GM13977 (cell line): ENCODE measurements at regions not wholly inside any gene's neighbourhood (a gene's known extent, or its start where the extent isn't known, plus 50 kb on each side); places are given as distances from the start of the nearest gene placed in this dataset.

ENCODE experiments used
- DNase-seq: peaks from one replicate; pipeline ENCODE4 v3.0.0; 2012; ENCODE audit warnings: low spot score
- in situ Hi-C: fragments of 300-500 bp; cut with MboI; formaldehyde crosslinking; loops from one replicate; pipeline ENCODE4 v1.12.0; 2022; ENCODE audit warnings: low sequenced_read_pairs, low pct_unique_long_range_greater_than_20kb, mixed read lengths, inconsistent platforms; ENCODE audit not compliant: unreplicated experiment
- TF ChIP-seq, protein P1 (sequence below): IDR thresholded peaks from 2 replicates; pipeline ENCODE4 v1.5.1; 2012; ENCODE audit warnings: mild to moderate bottlenecking, control low read depth; ENCODE audit not compliant: insufficient read depth; ENCODE audit errors: extremely low read depth, missing control alignments

DNA sequence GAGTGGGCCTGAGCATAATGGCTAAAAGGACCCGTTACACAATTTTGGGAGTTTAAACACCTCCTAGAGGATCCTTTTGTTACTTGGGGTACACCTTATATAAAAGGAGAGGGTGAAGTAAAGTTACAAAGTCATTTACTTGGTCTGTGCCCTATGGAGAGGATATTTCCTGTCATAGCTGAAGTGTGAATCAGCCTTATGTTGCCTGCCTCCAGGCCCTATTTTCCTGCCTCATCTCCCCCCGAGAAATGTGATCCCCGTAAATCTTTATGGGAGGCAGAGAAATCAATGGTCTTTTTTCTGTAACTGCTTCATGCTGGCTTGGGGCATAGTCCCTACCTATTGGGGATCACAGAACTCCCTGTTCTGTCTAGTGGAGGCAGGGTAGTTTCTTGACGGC lies 906.6 kb downstream of the DSC3 start:
- TF ChIP-seq, protein P1, sequence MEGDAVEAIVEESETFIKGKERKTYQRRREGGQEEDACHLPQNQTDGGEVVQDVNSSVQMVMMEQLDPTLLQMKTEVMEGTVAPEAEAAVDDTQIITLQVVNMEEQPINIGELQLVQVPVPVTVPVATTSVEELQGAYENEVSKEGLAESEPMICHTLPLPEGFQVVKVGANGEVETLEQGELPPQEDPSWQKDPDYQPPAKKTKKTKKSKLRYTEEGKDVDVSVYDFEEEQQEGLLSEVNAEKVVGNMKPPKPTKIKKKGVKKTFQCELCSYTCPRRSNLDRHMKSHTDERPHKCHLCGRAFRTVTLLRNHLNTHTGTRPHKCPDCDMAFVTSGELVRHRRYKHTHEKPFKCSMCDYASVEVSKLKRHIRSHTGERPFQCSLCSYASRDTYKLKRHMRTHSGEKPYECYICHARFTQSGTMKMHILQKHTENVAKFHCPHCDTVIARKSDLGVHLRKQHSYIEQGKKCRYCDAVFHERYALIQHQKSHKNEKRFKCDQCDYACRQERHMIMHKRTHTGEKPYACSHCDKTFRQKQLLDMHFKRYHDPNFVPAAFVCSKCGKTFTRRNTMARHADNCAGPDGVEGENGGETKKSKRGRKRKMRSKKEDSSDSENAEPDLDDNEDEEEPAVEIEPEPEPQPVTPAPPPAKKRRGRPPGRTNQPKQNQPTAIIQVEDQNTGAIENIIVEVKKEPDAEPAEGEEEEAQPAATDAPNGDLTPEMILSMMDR: no peak
- in situ Hi-C loops: no loop called here
- DNase-seq: no peak

DNA sequence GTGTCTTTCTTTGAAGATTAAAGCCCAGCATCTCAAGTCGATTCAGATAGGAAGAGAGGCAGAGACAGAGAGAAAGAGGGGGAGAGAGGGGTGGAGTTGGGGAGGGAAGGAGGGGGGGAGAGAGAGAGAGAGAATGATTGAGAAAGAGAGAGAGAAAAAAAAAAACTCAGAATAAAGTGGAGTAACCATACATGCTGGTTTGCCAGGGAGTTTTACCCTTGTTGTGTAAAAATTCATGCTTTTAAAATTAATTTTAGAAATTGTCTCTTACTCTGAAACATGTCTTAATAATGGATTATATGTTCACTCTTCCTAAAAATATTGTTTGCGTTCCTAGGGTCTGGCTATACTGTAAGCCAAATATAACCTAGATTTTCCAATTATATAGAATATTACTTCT lies 908.5 kb downstream of the DSC3 start:
- in situ Hi-C loops: no loop called here
- TF ChIP-seq, protein P1: no peak
- DNase-seq: no peak

DNA sequence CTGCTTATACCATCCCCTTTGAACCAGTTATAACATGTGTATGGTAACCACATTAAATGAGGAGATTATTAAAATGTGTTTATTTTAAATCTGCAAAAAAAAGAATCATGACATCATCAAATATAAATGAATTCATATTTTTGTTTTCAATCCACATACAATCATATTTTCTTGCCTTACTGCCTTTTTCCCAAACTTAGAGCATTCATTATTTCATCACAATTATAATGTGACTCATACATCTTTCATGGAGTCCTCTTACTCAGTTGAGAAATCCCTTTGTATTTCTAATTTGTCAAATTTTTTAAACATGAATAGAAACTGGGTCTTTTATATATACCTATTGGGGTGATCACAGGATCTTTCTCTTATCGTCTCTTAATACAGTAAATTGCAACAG lies 909.6 kb downstream of the DSC3 start:
- TF ChIP-seq, protein P1: no peak
- DNase-seq: no peak
- in situ Hi-C loops: no loop called here

DNA sequence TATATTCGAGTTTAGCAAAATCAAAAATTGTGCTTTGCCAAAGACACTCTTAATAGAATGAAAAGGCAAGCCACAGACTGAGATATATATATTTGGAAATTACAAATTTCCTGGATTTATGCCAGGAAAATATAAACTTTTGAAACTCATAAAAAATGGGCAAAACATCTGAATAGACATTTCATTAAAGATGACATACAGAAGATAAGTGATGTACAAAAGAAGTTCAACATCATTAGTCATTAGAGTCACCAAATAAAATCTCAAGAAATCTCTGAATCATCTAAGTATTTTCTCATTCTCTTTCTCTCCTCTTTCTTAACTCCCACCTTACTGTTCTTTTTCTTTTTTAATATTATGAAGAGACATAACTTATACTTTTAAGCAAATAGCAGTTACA lies 921.1 kb downstream of the DSC3 start:
- in situ Hi-C loops: no loop called here
- TF ChIP-seq, protein P1: no peak
- DNase-seq: no peak

DNA sequence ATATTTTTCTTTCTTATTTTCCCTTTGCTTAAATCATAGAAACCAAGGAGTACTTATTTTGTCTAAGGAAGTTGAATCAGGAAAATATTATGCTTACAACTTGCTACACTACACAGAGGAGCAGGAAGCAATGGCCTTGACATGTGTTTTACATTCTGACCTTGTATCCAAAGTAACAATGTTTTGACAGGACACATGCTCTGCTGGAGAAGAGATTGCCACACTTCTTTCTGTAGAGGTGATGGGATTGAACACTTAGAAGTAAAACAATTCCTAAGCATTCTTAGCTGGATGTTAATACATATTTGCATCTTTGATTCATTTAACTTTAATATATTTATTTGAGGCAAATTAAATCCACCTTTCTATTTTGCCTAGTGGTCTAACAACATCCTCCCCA lies 929.1 kb downstream of the DSC3 start:
- in situ Hi-C loops: no loop called here

DNA sequence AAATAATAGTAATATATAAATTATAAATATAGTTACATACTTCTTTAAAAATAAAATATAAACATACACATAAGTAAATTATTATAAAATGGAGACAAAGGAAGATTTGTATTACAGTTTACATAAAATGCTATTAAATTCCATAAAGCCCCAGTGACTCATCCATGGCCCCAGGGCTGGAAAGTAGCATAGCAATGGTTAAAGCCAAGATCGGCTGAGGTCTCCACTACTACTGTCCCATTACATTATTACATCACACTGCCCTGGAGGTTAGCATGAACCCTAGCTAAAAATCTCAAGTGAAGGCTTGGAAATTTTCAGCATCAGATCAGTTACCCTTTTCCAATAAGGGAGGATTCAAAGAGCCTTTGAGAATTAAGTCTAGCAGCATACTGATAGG lies 936.2 kb downstream of the DSC3 start:
- TF ChIP-seq, protein P1: no peak
- DNase-seq: no peak
- in situ Hi-C loops: no loop called here

More for the DNA sequence above, 929.1 kb downstream of the DSC3 start:
- no peak for DNase-seq
- TF ChIP-seq, protein P1: no peak

DNA sequence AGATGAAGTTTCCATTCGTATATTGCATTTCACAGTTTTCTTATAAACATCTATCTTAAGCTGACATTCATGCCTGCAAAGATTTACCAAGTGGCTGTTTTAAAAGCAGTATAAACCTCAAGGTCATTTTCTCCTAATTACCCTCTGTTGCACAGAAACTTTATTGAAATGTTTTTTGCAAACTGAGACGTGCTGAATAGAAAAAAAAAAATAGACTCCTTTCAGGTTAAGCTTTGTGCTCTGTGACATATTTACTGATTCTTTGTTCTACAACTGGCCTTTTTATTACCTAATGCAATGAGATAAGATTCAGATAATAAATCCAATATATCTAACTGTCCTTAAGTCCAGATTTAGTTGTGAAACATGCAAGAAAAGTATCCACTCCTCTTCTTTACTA lies 938.7 kb downstream of the DSC3 start:
- in situ Hi-C loops: no loop called here
- DNase-seq: no peak

More for the DNA sequence above, 938.7 kb downstream of the DSC3 start:
- TF ChIP-seq, protein P1: no peak
